Gastroesophageal sphincter (tissue), 3 donors: ENCODE measurements at regions not wholly inside any gene's neighbourhood (a gene's known extent, or its start where the extent isn't known, plus 50 kb on each side); places are given as distances from the start of the nearest gene placed in this dataset.

Experiments
- CTCF ChIP-seq, 4 experiments: fragments of 200-600 bp in 2 of 4; fragments of 450-650 bp in 2 of 4; sonication (generic) in 1 of 4; IDR thresholded peaks; one replicate each; pipeline ENCODE4 v1.5.1; 2017 to 2019; ENCODE audit warnings: antibody characterized with exemption in 4 of 4, mild to moderate bottlenecking in 2 of 4, moderate library complexity in 2 of 4
- EP300 ChIP-seq: sonication (generic); formaldehyde crosslinking; IDR thresholded peaks from one replicate; pipeline ENCODE4 v1.6.1; 2017; ENCODE audit warnings: antibody characterized with exemption, mild to moderate bottlenecking
- POLR2A ChIP-seq, 2 donors: fragments of 450-650 bp; IDR thresholded peaks; one replicate each; pipeline ENCODE4 v1.6.1; 2017; ENCODE audit warnings: antibody characterized with exemption in 2 of 2, mild to moderate bottlenecking in 2 of 2, moderate library complexity in 1 of 2

- TF ChIP-seq CTCF (IDR thresholded peaks at IDR 0.05) (no peak), POLR2A (IDR thresholded peaks at IDR 0.05) (no peak), EP300 (no peak)
Measured at GRCh38 chr5:125038477-125038876, 292.0 kb upstream of the ZNF608 start.
